ENCODE measurements at regions not wholly inside any gene's neighbourhood (a gene's known extent, or its start where the extent isn't known, plus 50 kb on each side); places are given as distances from the start of the nearest gene placed in this dataset.
"Not testable (repeated sequence)": the region's sequence is repeated elsewhere in the genome, so short reads cannot be mapped to it uniquely, and the experiment has no call there.

DNA sequence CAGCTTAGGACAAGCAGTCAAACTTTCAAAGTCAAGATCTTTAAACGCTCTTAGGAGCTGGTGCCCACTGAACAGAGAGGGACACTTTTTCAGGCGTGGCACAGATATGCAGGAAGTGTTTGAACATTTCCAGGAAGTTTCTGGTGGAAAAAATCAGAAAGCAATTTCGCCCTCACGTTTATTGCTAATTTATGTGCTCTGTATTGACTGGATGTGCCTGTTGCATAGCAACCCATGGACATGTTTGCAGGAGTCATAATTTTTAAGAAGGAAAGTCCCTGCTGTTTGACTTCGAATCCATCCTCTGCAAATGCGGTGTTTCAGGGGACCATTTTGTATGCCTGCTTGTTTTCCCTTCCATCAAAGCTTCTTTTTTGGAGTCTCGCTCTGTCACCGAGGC, 239.9 kb upstream of the IRF2BP2 start:
- Mint-ChIP-seq H3K9me3 (no peaks in the 10 kb centered on the region), H3K27ac (ENCODE audit: unreplicated experiment) (no peak overlapping the region), H3K4me3 (no peak overlapping the region), H3K4me1 (peaks cover 10% of the 10 kb centered on the region), H3K27me3 (ENCODE audit: low read depth) (no peaks in the 10 kb centered on the region), H3K36me3 (ENCODE audit: low read depth) (no peaks in the 10 kb centered on the region)
- no peak for TF ChIP-seq CTCF (conservative IDR thresholded peaks at IDR 0.05)
- no peak for DNase-seq (ENCODE audit: low read depth, low spot score)

DNA sequence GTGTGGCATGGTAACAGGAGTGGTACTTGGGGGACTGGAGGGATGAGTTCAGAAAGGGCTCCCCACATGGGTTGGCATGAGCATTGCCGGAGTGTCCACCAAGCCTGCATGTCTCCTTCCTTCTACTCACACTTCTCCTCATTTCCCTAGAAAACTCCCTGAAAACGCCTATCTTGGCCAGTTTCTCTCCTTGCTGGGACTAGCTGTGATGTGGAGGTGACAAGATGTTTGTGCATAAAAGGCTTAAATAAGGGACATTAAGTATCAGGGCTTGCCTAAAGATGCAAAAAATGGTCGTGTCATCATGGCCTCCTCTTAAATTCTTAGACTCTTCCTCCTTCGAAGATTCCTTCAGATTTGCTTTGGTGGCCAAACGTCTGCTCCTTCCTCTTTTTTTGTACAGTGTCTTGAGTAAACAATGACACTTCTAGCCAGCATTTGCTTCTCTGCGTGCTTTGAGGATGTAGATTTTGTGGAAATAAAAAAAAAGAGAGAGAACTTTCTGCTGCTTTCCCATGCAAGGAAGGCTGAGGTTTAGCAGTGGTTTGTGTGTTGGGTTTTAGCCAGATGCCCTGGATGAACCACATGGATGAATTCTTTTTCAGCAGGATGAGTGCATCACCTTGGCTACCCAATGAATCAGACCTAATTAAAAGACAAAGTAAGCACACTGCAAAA, 239.1 kb upstream of the IRF2BP2 start:
- no peak for TF ChIP-seq CTCF (conservative IDR thresholded peaks at IDR 0.05)
- DNase-seq (ENCODE audit: low read depth, low spot score), result no peak
- Mint-ChIP-seq H3K27ac (ENCODE audit: unreplicated experiment) (no peak overlapping the region), H3K4me3 (no peak overlapping the region), H3K27me3 (ENCODE audit: low read depth) (no peaks in the 10 kb centered on the region), H3K36me3 (ENCODE audit: low read depth) (peaks cover 2% of the 10 kb centered on the region), H3K4me1 (peaks cover 17% of the 10 kb centered on the region), H3K9me3 (no peaks in the 10 kb centered on the region)

GRCh38 chr1:234846813-234847212, 236.8 kb upstream of the IRF2BP2 start:
- not testable (repeated sequence) for H3K36me3 Mint-ChIP-seq (ENCODE audit: low read depth); H3K27ac Mint-ChIP-seq (ENCODE audit: unreplicated experiment); H3K27me3 Mint-ChIP-seq (ENCODE audit: low read depth); H3K4me3 Mint-ChIP-seq; DNase-seq (ENCODE audit: low read depth, low spot score); H3K9me3 Mint-ChIP-seq
- peaks cover 18% of the 10 kb centered on the region for H3K4me1 Mint-ChIP-seq

- Mint-ChIP-seq H3K9me3 (no peaks in the 10 kb centered on the region), H3K27me3 (ENCODE audit: low read depth) (no peaks in the 10 kb centered on the region), H3K36me3 (ENCODE audit: low read depth) (peaks cover 2% of the 10 kb centered on the region), H3K27ac (ENCODE audit: unreplicated experiment) (no peak overlapping the region), H3K4me1 (peaks cover 21% of the 10 kb centered on the region), H3K4me3 (no peak overlapping the region)
- no peak for TF ChIP-seq CTCF (conservative IDR thresholded peaks at IDR 0.05)
- DNase-seq (ENCODE audit: low read depth, low spot score), result no peak
Measured at GRCh38 chr1:234845836-234846235, 235.9 kb upstream of the IRF2BP2 start.

DNA sequence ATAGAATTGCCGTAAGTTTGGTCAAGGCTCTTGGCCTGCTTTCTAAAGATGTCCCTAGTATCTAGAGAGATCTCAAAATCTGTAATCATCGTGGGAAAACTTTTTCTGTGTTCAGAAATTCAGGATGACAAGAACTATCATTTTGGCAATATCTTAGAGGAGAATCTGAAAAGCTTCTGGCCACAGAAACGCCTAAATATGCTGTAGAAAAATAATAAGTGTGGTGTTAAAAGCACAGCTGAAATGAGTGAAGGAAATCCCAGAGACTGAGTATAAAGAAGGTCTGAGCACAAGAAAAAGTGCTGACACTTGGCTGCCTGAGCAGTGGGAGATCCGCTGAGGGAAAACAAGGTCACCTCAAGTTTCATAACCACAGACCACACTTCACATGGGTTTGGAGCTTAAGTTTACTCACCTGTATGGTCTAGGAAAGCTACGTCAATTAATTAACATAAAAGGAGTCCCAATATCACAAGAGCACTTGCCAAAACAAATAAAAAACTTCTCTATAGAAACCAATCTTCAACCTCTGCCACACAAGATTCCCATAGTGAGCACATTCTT, 235.2 kb upstream of the IRF2BP2 start:
- Mint-ChIP-seq H3K27ac (ENCODE audit: unreplicated experiment) (no peak overlapping the region), H3K4me1 (peaks cover 21% of the 10 kb centered on the region), H3K4me3 (no peak overlapping the region), H3K36me3 (ENCODE audit: low read depth) (peaks cover 2% of the 10 kb centered on the region), H3K9me3 (no peaks in the 10 kb centered on the region), H3K27me3 (ENCODE audit: low read depth) (no peaks in the 10 kb centered on the region)
- TF ChIP-seq CTCF (conservative IDR thresholded peaks at IDR 0.05), result no peak
- no peak for DNase-seq (ENCODE audit: low read depth, low spot score)

GRCh38 chr1:234844479-234845031, 234.6 kb upstream of the IRF2BP2 start:
- peaks cover 2% of the 10 kb centered on the region for H3K36me3 Mint-ChIP-seq (ENCODE audit: low read depth)
- no peak overlapping the region for H3K27ac Mint-ChIP-seq (ENCODE audit: unreplicated experiment)

More at GRCh38 chr1:234844479-234845031, 234.6 kb upstream of the IRF2BP2 start:
- no peaks in the 10 kb centered on the region for H3K27me3 Mint-ChIP-seq (ENCODE audit: low read depth)
- no peaks in the 10 kb centered on the region for H3K9me3 Mint-ChIP-seq
- H3K4me1 Mint-ChIP-seq, result peaks cover 21% of the 10 kb centered on the region
- no peak for TF ChIP-seq CTCF (conservative IDR thresholded peaks at IDR 0.05)
- DNase-seq (ENCODE audit: low read depth, low spot score), result no peak
- no peak overlapping the region for H3K4me3 Mint-ChIP-seq

Data from neural crest cell (in vitro differentiated cells).